Ectodermal cell (in vitro differentiated cells): ENCODE measurements at regions not wholly inside any gene's neighbourhood (a gene's known extent, or its start where the extent isn't known, plus 50 kb on each side); places are given as distances from the start of the nearest gene placed in this dataset.
"Not testable (repeated sequence)": the region's sequence is repeated elsewhere in the genome, so short reads cannot be mapped to it uniquely, and the experiment has no call there.

Experiments
- H3K27ac ChIP-seq: 2 replicates; pipeline ENCODE4 v1.7.0; 2013; ENCODE audit warnings: mild to moderate bottlenecking, low read depth, low read length; ENCODE audit not compliant: insufficient read depth, poor library complexity, severe bottlenecking
- H3K27me3 ChIP-seq: 2 replicates; pipeline ENCODE4 v1.7.0; 2013; ENCODE audit warnings: mild to moderate bottlenecking, low read length; ENCODE audit not compliant: insufficient read depth, control insufficient read depth, poor library complexity, severe bottlenecking
- H3K36me3 ChIP-seq: one replicate; pipeline ENCODE4 v1.7.0; 2013; ENCODE audit warnings: low read length; ENCODE audit not compliant: control insufficient read depth, insufficient read depth
- H3K4me1 ChIP-seq: one replicate; pipeline ENCODE4 v1.7.0; 2013; ENCODE audit warnings: low read length; ENCODE audit not compliant: control insufficient read depth, insufficient read depth
- H3K4me3 ChIP-seq: 2 replicates; pipeline ENCODE4 v1.7.0; 2013; ENCODE audit warnings: low read depth, low read length, control low read depth; ENCODE audit not compliant: insufficient read depth
- H3K9me3 ChIP-seq: 2 replicates; pipeline ENCODE4 v1.7.0; 2013; ENCODE audit warnings: mild to moderate bottlenecking, low read length, moderate library complexity; ENCODE audit not compliant: control insufficient read depth
- WGBS, 2 experiments: methylation state at CpG; one replicate each; pipeline ENCODE4 v1.1.7; 2013; ENCODE audit warnings: missing lambda C conversion rate in 2 of 2; 5-methylcytosine and 5-hydroxymethylcytosine counted together

- 95 to 96% methylated on average over 9 of the region's 9 CpGs for WGBS, 2 experiments
- no peaks in the 10 kb centered on the region for H3K9me3 ChIP-seq
Measured at GRCh38 chr7:79934727-79935126, 199.9 kb upstream of the GNAI1 start.

GRCh38 chr7:79933144-79933543 is 201.5 kb upstream of the GNAI1 start:
- Histone ChIP-seq H3K4me3 (no peak overlapping the region), H3K9me3 (no peaks in the 10 kb centered on the region), H3K4me1 (no peaks in the 10 kb centered on the region), H3K27ac (no peak overlapping the region), H3K27me3 (no peaks in the 10 kb centered on the region), H3K36me3 (no peaks in the 10 kb centered on the region)
- 92 to 98% methylated on average over 3 of the region's 3 CpGs for WGBS, 2 experiments

More at GRCh38 chr7:79934727-79935126, 199.9 kb upstream of the GNAI1 start:
- no peak overlapping the region for H3K27ac ChIP-seq
- H3K4me1 ChIP-seq: no peaks in the 10 kb centered on the region
- no peaks in the 10 kb centered on the region for H3K36me3 ChIP-seq
- no peaks in the 10 kb centered on the region for H3K27me3 ChIP-seq
- H3K4me3 ChIP-seq: no peak overlapping the region

DNA sequence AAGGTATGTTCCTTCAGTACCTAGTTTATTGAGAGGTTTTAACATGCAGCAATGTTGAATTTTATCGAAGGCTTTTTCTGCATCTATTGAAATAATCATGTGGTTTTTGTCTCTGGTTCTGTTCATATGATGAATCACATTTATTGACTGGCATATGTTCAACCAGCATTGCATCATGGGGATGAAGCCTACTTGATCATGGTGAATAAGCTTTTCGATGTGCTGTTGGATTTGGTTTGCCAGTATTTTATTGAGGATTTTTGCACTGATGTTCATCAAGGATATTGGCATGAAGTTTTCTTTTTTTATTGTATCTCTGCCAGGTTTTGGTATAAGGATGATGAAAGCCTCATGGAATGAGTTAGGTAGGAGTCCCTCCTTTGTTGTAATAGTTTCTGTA is 204.0 kb upstream of the GNAI1 start:
- H3K27me3 ChIP-seq: no peaks in the 10 kb centered on the region
- H3K4me1 ChIP-seq: no peaks in the 10 kb centered on the region
- H3K9me3 ChIP-seq: no peaks in the 10 kb centered on the region
- H3K4me3 ChIP-seq: no peak overlapping the region
- no peaks in the 10 kb centered on the region for H3K36me3 ChIP-seq
- 87 to 92% methylated on average over 2 of the region's 2 CpGs for WGBS, 2 experiments
- H3K27ac ChIP-seq: no peak overlapping the region

DNA sequence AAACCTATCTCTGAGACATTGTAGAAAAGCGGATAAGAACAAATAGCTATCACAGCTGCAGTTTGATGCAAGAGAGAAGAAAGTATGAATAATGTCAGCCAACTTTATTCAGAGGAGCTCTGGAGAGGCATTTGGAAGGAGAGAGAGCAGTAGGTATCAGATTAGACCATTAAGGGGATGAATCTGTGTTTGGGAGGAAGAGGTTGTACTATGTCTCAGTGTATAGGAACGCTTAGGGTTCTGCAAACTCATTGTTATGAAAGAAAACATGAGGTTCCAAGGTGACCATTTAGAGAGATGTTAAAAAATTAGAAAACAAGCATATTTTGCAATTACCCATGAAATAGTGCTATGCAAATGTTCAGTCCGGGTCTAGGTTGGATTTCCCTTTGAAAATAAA is 207.5 kb upstream of the GNAI1 start:
- Histone ChIP-seq H3K4me1 (no peaks in the 10 kb centered on the region), H3K27ac (no peak overlapping the region), H3K36me3 (no peaks in the 10 kb centered on the region), H3K4me3 (no peak overlapping the region), H3K9me3 (no peaks in the 10 kb centered on the region), H3K27me3 (no peaks in the 10 kb centered on the region)
- 96 to 98% methylated on average over 2 to 3 of the region's 3 CpGs for WGBS, 2 experiments

GRCh38 chr7:79923953-79924352 is 210.7 kb upstream of the GNAI1 start:
- no peaks in the 10 kb centered on the region for H3K27me3 ChIP-seq
- H3K27ac ChIP-seq: no peak overlapping the region
- H3K4me3 ChIP-seq: no peak overlapping the region
- H3K4me1 ChIP-seq: no peaks in the 10 kb centered on the region
- 88 to 100% methylated on average over 1 of the region's 1 CpG for WGBS, 2 experiments
- no peaks in the 10 kb centered on the region for H3K9me3 ChIP-seq
- no peaks in the 10 kb centered on the region for H3K36me3 ChIP-seq

DNA sequence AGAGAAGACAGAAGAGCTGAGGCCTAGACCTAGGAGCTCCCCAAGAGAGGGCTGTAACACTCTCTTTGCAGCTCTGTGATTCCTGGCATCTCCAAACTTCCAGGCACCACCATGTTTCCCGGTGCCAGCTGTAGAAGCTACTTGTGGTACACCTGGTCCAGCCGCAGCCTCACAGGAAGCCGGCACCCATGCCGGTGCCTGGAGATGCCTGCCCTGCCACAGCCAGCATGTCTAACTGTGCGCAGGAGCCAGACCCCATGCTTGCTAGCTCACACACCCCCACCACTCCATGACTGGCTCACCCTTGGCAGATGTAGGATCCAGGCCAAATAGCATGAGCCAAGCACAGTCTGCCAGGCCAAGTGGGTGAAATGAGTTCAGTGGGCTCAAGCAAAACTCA is 211.7 kb upstream of the GNAI1 start:
- Histone ChIP-seq H3K27ac (no peak overlapping the region), H3K4me1 (no peaks in the 10 kb centered on the region), H3K4me3 (no peak overlapping the region), H3K9me3 (no peaks in the 10 kb centered on the region), H3K27me3 (no peaks in the 10 kb centered on the region), H3K36me3 (no peaks in the 10 kb centered on the region)
- WGBS, 2 experiments: 94 to 95% methylated on average over 5 of the region's 5 CpGs

DNA sequence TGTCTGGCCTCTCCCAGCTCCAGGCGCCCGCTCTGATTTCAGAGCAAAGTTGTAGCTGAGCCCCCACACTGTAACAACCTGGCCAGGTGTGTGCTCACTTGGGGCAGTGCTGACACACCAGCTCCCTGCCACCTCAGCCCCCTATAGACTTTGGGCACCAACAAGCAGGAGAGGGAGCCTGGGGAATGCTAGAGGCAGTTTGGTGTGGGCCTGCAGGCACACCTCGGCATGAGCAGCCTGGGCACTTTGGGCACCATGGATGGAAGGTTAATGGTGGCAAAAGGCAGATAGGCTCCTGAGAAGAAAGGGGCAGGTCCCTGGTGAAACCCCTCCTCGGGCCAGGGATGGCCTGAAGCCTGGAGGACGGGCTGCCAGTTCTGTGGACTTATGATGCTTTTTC is 212.7 kb upstream of the GNAI1 start:
- no peak overlapping the region for H3K27ac ChIP-seq
- WGBS, 2 experiments: 90 to 93% methylated on average over 5 of the region's 5 CpGs
- no peaks in the 10 kb centered on the region for H3K4me1 ChIP-seq
- no peaks in the 10 kb centered on the region for H3K36me3 ChIP-seq
- no peaks in the 10 kb centered on the region for H3K27me3 ChIP-seq
- no peaks in the 10 kb centered on the region for H3K9me3 ChIP-seq
- no peak overlapping the region for H3K4me3 ChIP-seq

- not testable (repeated sequence) for H3K4me1 ChIP-seq, H3K27ac ChIP-seq, H3K9me3 ChIP-seq, H3K27me3 ChIP-seq, H3K36me3 ChIP-seq, H3K4me3 ChIP-seq
- 84 to 85% methylated on average over 2 of the region's 2 CpGs for WGBS, 2 experiments
Measured at GRCh38 chr7:79918632-79919031, 216.0 kb upstream of the GNAI1 start.

GRCh38 chr7:79915346-79915745 is 219.3 kb upstream of the GNAI1 start:
- H3K4me3 ChIP-seq, H3K36me3 ChIP-seq, H3K9me3 ChIP-seq, H3K27me3 ChIP-seq, H3K27ac ChIP-seq, H3K4me1 ChIP-seq: not testable (repeated sequence)
- 86 to 93% methylated on average over 4 of the region's 4 CpGs for WGBS, 2 experiments

- H3K4me1 ChIP-seq: no peaks in the 10 kb centered on the region
- H3K36me3 ChIP-seq: no peaks in the 10 kb centered on the region
- 80 to 84% methylated on average over 4 of the region's 4 CpGs for WGBS, 2 experiments
- H3K4me3 ChIP-seq: no peak overlapping the region
- no peak overlapping the region for H3K27ac ChIP-seq
- H3K27me3 ChIP-seq: no peaks in the 10 kb centered on the region
- no peaks in the 10 kb centered on the region for H3K9me3 ChIP-seq
Measured at GRCh38 chr7:79912213-79912633, 222.4 kb upstream of the GNAI1 start.

DNA sequence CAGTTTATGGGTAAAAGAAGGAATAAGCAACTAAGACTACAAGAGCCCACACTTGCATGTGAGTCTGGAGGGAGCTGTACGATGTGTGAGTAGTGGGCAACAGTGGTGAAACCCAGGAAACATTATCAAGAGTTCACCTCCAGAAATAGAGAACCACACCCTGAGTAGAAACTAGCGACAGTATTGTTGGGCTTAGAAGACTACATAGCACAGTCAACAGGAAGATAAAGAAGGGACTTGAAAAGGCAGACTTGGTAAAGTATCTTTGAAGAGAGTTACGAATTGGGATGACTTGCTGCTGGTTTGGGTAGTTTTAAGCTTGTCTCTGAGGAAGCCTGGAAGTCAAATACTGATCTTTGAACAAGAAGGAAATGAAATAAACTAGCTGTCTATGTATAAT is 223.2 kb upstream of the GNAI1 start:
- Histone ChIP-seq H3K4me1 (no peaks in the 10 kb centered on the region), H3K36me3 (no peaks in the 10 kb centered on the region), H3K27me3 (no peaks in the 10 kb centered on the region), H3K27ac (no peak overlapping the region), H3K9me3 (no peaks in the 10 kb centered on the region), H3K4me3 (no peak overlapping the region)
- WGBS, 2 experiments: 90% methylated on average over 3 of the region's 3 CpGs
